Common myeloid progenitor, CD34-positive (primary cell): ENCODE measurements at regions not wholly inside any gene's neighbourhood (a gene's known extent, or its start where the extent isn't known, plus 50 kb on each side); places are given as distances from the start of the nearest gene placed in this dataset.
"Not testable (repeated sequence)": the region's sequence is repeated elsewhere in the genome, so short reads cannot be mapped to it uniquely, and the experiment has no call there.

ENCODE experiments used
- CTCF ChIA-PET: fragments of 350-600 bp; sonication (Branson Sonifier 250); formaldehyde crosslinking; loops from one replicate; lab custom pipeline; 2021; ENCODE audit warnings: antibody characterized with exemption; lab: Charles Lee
- POLR2A ChIA-PET: fragments of 350-600 bp; sonication (Branson Sonifier 250); formaldehyde crosslinking; loops from one replicate; lab custom pipeline; 2021; ENCODE audit warnings: antibody characterized with exemption; lab: Charles Lee
- DNase-seq, 3 donors: peaks; one replicate each; pipeline versions ENCODE4 v3.0.0 to v3.0.0-alpha.2; 2013
- H3K27ac ChIP-seq, 2 experiments: 1 replicate in 1 of 2; 2 replicates in 1 of 2; pipeline ENCODE4 v1.7.0; 2013; ENCODE audit warnings: inconsistent platforms in 2 of 2, low read length in 2 of 2, mild to moderate bottlenecking in 2 of 2, low read depth in 1 of 2, moderate library complexity in 1 of 2; ENCODE audit not compliant: severe bottlenecking in 2 of 2, insufficient read depth in 1 of 2, poor library complexity in 1 of 2
- H3K27me3 ChIP-seq, 5 experiments: replicated peaks in 2 of 5; 1 replicate in 3 of 5; 2 replicates in 2 of 5; pipeline versions ENCODE4 v1.6.1 to v1.7.0; 2013; ENCODE audit warnings: low read length in 4 of 5, mild to moderate bottlenecking in 2 of 5, moderate library complexity in 2 of 5, inconsistent platforms in 1 of 5; ENCODE audit not compliant: insufficient read depth in 5 of 5, control insufficient read depth in 4 of 5
- H3K36me3 ChIP-seq, 4 experiments: 1 replicate in 2 of 4; 2 replicates in 2 of 4; pipeline versions ENCODE4 v1.6.1 to v1.7.0; 2013; ENCODE audit warnings: low read length in 3 of 4, control low read depth in 1 of 4, mild to moderate bottlenecking in 1 of 4; ENCODE audit not compliant: control insufficient read depth in 4 of 4, insufficient read depth in 4 of 4
- H3K4me1 ChIP-seq, 4 experiments: 1 replicate in 3 of 4; 2 replicates in 1 of 4; pipeline versions ENCODE4 v1.6.1 to v1.7.1; 2013; ENCODE audit warnings: low read length in 3 of 4, mild to moderate bottlenecking in 3 of 4, control low read depth in 1 of 4, inconsistent platforms in 1 of 4, moderate library complexity in 1 of 4; ENCODE audit not compliant: control insufficient read depth in 4 of 4, insufficient read depth in 4 of 4; ENCODE audit errors: control extremely low read depth in 1 of 4
- H3K4me3 ChIP-seq, 7 experiments: 1 replicate in 4 of 7; 2 replicates in 3 of 7; pipeline versions ENCODE4 v1.5.1 to v1.7.0; 2013; ENCODE audit warnings: mild to moderate bottlenecking in 7 of 7, low read length in 6 of 7, moderate library complexity in 6 of 7, inconsistent platforms in 2 of 7, low read depth in 2 of 7, control low read depth in 1 of 7; ENCODE audit not compliant: insufficient read depth in 4 of 7, control insufficient read depth in 1 of 7; ENCODE audit errors: extremely low read depth in 1 of 7
- H3K9me3 ChIP-seq, 5 experiments: 1 replicate in 4 of 5; 2 replicates in 1 of 5; pipeline versions ENCODE4 v1.6.1 to v1.7.1; 2013; ENCODE audit warnings: low read length in 4 of 5, mild to moderate bottlenecking in 2 of 5, inconsistent platforms in 1 of 5, low read depth in 1 of 5, moderate library complexity in 1 of 5; ENCODE audit not compliant: control insufficient read depth in 4 of 5, insufficient read depth in 2 of 5; ENCODE audit errors: control extremely low read depth in 1 of 5
- WGBS: methylation state at CpG from one replicate; pipeline ENCODE4 v1.1.5; 2013; ENCODE audit not compliant: insufficient coverage; 5-methylcytosine and 5-hydroxymethylcytosine counted together

- ChIA-PET CTCF (interaction anchor here (0.7 kb wide), 1 partner anchor 24 kb away, joined by 3 read pairs; no protein-coding TSS in a partner anchor), POLR2A (no interaction called here)
- H3K9me3 ChIP-seq, result no peaks in the 10 kb centered on the region
- no peak for DNase-seq
- no peak overlapping the region for H3K4me3 ChIP-seq
- no peak overlapping the region for H3K27ac ChIP-seq
- peaks cover 0 to 16% (median 6%) of the 10 kb centered on the region in 4 experiments for H3K4me1 ChIP-seq
- H3K27me3 ChIP-seq, result no peaks in the 10 kb centered on the region
- no peaks in the 10 kb centered on the region for H3K36me3 ChIP-seq
Measured at GRCh38 chr1:186762653-186763052, 66.1 kb upstream of the PLA2G4A start.

- Histone ChIP-seq H3K4me3 (no peak overlapping the region), H3K9me3 (no peaks in the 10 kb centered on the region), H3K4me1 (peaks cover 0 to 16% (median 6%) of the 10 kb centered on the region in 4 experiments), H3K36me3 (no peaks in the 10 kb centered on the region), H3K27me3 (no peaks in the 10 kb centered on the region), H3K27ac (peak overlapping the region in 1 of 2 experiments; percentile 27)
- no peak for DNase-seq
- ChIA-PET POLR2A (no interaction called here), CTCF (interaction anchor here (1.3 to 1.5 kb wide), 2 partner anchors 45 to 225 kb away, joined by 3 to 5 read pairs; no protein-coding TSS in a partner anchor)
Measured at GRCh38 chr1:186761358-186761757, 67.4 kb upstream of the PLA2G4A start.

- CTCF ChIA-PET, result interaction anchor here (1.3 to 1.5 kb wide), 2 partner anchors 46 to 226 kb away, joined by 3 to 5 read pairs; no protein-coding TSS in a partner anchor
- whole genome bisulfite sequencing, result no CpG with 5 or more reads among the region's 1 CpG
Measured at GRCh38 chr1:186760446-186760845, 68.3 kb upstream of the PLA2G4A start.

GRCh38 chr1:186758896-186759606 lies 69.7 kb upstream of the PLA2G4A start:
- CTCF ChIA-PET, result not testable (repeated sequence)

More at GRCh38 chr1:186760446-186760845, 68.3 kb upstream of the PLA2G4A start:
- Histone ChIP-seq H3K27ac (peak overlapping the region in 1 of 2 experiments; percentile 5), H3K36me3 (no peaks in the 10 kb centered on the region), H3K9me3 (no peaks in the 10 kb centered on the region), H3K27me3 (no peaks in the 10 kb centered on the region), H3K4me3 (no peak overlapping the region), H3K4me1 (peaks cover 0 to 16% (median 6%) of the 10 kb centered on the region in 4 experiments)
- peak; percentile 51 to 94 (median 85) for DNase-seq
- POLR2A ChIA-PET, result no interaction called here

GRCh38 chr1:186757851-186758250 lies 70.9 kb upstream of the PLA2G4A start:
- Histone ChIP-seq H3K27me3 (no peaks in the 10 kb centered on the region), H3K9me3 (no peaks in the 10 kb centered on the region), H3K27ac (no peak overlapping the region), H3K4me3 (no peak overlapping the region), H3K4me1 (peaks cover 0 to 16% (median 5%) of the 10 kb centered on the region in 4 experiments), H3K36me3 (no peaks in the 10 kb centered on the region)
- CTCF ChIA-PET, result interaction anchor here (1.1 to 1.3 kb wide), 2 partner anchors 19 to 60 kb away, joined by 3 read pairs; no protein-coding TSS in a partner anchor
- POLR2A ChIA-PET, result no interaction called here
- DNase-seq, result no peak
- 100% methylated on average over 2 of the region's 4 CpGs for WGBS

More at GRCh38 chr1:186758896-186759606, 69.7 kb upstream of the PLA2G4A start:
- H3K4me3 ChIP-seq, DNase-seq, H3K9me3 ChIP-seq, H3K36me3 ChIP-seq, POLR2A ChIA-PET, H3K27me3 ChIP-seq, H3K27ac ChIP-seq: not testable (repeated sequence)
- 100% methylated on average over 2 of the region's 8 CpGs for WGBS
- peaks cover 0 to 16% (median 6%) of the 10 kb centered on the region in 4 experiments for H3K4me1 ChIP-seq

- H3K9me3 ChIP-seq, result no peaks in the 10 kb centered on the region
- no peak overlapping the region for H3K4me3 ChIP-seq
- no peaks in the 10 kb centered on the region for H3K36me3 ChIP-seq
- no peak for DNase-seq
- WGBS, result 60% methylated on average over 2 of the region's 3 CpGs
- no peaks in the 10 kb centered on the region for H3K4me1 ChIP-seq
- ChIA-PET CTCF (no interaction called here), POLR2A (interaction anchor here (0.6 kb wide), 1 partner anchor 85 kb away, joined by 3 read pairs; no protein-coding TSS in a partner anchor)
- H3K27ac ChIP-seq, result no peak overlapping the region
- H3K27me3 ChIP-seq, result no peaks in the 10 kb centered on the region
Measured at GRCh38 chr1:186754542-186755145, 74.1 kb upstream of the PLA2G4A start.

GRCh38 chr1:186753241-186753640 lies 73.0 kb upstream of the PTGS2 start:
- no peak overlapping the region for H3K4me3 ChIP-seq
- no peak for DNase-seq
- WGBS, result 100% methylated on average over 4 of the region's 4 CpGs
- CTCF ChIA-PET, result interaction anchor here (0.8 kb wide), 1 partner anchor 15 kb away, joined by 3 read pairs; no protein-coding TSS in a partner anchor
- no peaks in the 10 kb centered on the region for H3K27me3 ChIP-seq
- H3K9me3 ChIP-seq, result peaks cover 0 to 2% (median 2%) of the 10 kb centered on the region in 5 experiments
- POLR2A ChIA-PET, result no interaction called here
- H3K4me1 ChIP-seq, result no peaks in the 10 kb centered on the region
- H3K27ac ChIP-seq, result no peak overlapping the region
- H3K36me3 ChIP-seq, result no peaks in the 10 kb centered on the region
